HFFc6 (cell line): ENCODE measurements at regions not wholly inside any gene's neighbourhood (a gene's known extent, or its start where the extent isn't known, plus 50 kb on each side); places are given as distances from the start of the nearest gene placed in this dataset.

Source experiments
- DNase-seq: peaks from one replicate; pipeline ENCODE4 v3.0.0-alpha.2; 2018
- H3K27ac Mint-ChIP-seq: 2 replicates; pipeline ENCODE4 v1.8.0; 2020; ENCODE audit warnings: mild to moderate bottlenecking, mixed read lengths
- H3K27me3 Mint-ChIP-seq: 2 replicates; pipeline ENCODE4 v1.8.0; 2021; ENCODE audit warnings: mild to moderate bottlenecking, moderate library complexity, mixed read lengths; ENCODE audit not compliant: insufficient read depth
- H3K36me3 Mint-ChIP-seq: 2 replicates; pipeline ENCODE4 v1.8.0; 2021; ENCODE audit warnings: low read depth, mixed read lengths
- H3K4me1 Mint-ChIP-seq: 2 replicates; pipeline ENCODE4 v1.8.0; 2020; ENCODE audit warnings: low read depth, mixed read lengths
- H3K4me3 Mint-ChIP-seq: 2 replicates; pipeline ENCODE4 v1.8.0; 2020; ENCODE audit warnings: mild to moderate bottlenecking, moderate library complexity, mixed read lengths
- H3K9me3 Mint-ChIP-seq: 2 replicates; pipeline ENCODE4 v1.8.0; 2020; ENCODE audit warnings: mild to moderate bottlenecking, mixed read lengths
- CTCF ChIP-seq: fragments of 200-600 bp; sonication (generic); IDR thresholded peaks from 2 replicates; pipeline ENCODE4 v1.5.0; 2021; ENCODE audit warnings: antibody characterized with exemption, mild to moderate bottlenecking

- no peaks in the 10 kb centered on the region for H3K4me1 Mint-ChIP-seq
- H3K27me3 Mint-ChIP-seq: no peaks in the 10 kb centered on the region; the same call in 1 of the 2 replicates
- H3K9me3 Mint-ChIP-seq: no peaks in the 10 kb centered on the region; the same call in 1 of the 2 replicates
These were observed 136.0 kb upstream of the SPRY2 start for GRCh38 chr13:80476953-80477352.

GRCh38 chr13:80475718-80476117, 134.8 kb upstream of the SPRY2 start:
- no peak overlapping the region for H3K27ac Mint-ChIP-seq

More at GRCh38 chr13:80476953-80477352, 136.0 kb upstream of the SPRY2 start:
- Mint-ChIP-seq H3K27ac (no peak overlapping the region), H3K4me3 (no peak overlapping the region), H3K36me3 (no peaks in the 10 kb centered on the region)
- DNase-seq: no peak
- TF ChIP-seq CTCF: no peak

GRCh38 chr13:80473695-80474094, 132.8 kb upstream of the SPRY2 start:
- no peaks in the 10 kb centered on the region for H3K36me3 Mint-ChIP-seq
- H3K9me3 Mint-ChIP-seq: peaks cover 7% of the 10 kb centered on the region; the same call in 1 of the 2 replicates
- H3K27me3 Mint-ChIP-seq: no peaks in the 10 kb centered on the region; the same call in 1 of the 2 replicates
- H3K4me3 Mint-ChIP-seq: no peak overlapping the region
- no peak for TF ChIP-seq CTCF
- H3K27ac Mint-ChIP-seq: no peak overlapping the region
- H3K4me1 Mint-ChIP-seq: no peaks in the 10 kb centered on the region
- DNase-seq: no peak

More at GRCh38 chr13:80475718-80476117, 134.8 kb upstream of the SPRY2 start:
- no peak overlapping the region for H3K4me3 Mint-ChIP-seq
- no peaks in the 10 kb centered on the region; the same call in 1 of the 2 replicates for H3K9me3 Mint-ChIP-seq
- no peaks in the 10 kb centered on the region for H3K36me3 Mint-ChIP-seq
- no peak for TF ChIP-seq CTCF
- no peaks in the 10 kb centered on the region for H3K4me1 Mint-ChIP-seq
- H3K27me3 Mint-ChIP-seq: no peaks in the 10 kb centered on the region; the same call in 1 of the 2 replicates
- DNase-seq: no peak

DNA sequence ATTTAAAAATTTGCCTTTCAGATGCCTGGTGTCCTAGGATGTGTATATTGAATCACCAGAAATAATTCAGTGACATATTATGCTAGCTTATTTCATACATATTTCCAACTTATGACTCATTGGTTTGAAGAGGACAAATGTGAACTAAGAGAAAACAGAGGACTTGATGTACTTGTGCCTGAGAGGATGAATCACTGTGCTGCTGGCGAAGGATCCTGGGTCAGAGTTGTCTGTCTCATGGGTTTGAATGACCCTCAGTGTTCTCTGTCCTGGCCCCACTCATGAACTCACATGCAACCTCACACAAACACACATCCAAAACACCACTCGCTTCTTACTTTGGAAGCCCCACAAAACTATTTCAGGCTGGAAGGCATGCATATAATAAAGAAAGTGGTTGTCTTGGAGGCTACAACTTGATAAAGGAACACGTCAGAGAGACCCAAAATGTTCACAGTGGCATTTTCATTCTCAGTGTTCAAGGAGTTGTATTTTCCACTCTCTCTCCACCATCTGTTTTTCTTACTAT, 129.0 kb upstream of the SPRY2 start:
- TF ChIP-seq CTCF: no peak

DNA sequence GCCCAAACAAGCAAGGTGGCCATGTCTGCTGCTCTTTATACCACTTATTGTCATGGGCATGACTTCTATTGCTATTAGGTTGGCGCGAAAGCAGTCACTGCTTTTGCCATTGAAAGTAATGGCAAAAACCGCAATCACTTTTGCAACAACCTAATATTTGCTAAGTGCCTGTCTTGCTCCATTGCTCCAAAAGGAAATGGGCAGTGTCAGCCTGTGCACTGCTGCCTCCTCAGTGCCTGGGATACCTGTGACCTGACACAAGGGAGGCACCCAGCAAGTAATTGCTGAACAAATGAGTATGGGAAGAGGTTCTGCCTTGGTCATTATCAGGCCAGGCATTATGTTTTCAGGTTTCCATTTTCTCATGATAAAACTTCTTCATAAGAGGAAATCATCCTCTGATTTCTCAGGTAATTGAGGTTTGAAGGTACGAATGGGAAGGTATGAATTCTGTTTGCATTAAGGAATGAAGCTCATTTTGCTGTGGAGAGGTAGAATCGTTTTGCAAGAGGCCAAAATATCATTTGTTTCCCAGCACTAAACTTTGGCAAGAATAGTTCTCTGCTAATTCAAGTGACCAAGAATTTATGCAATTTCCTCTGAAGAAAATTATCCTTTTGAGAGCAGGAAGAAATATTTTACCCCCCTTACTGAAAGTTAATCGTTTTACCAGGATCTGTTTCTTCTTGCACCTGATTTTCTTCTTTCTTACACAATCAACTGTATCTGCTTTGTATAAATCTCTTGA, 128.4 kb upstream of the SPRY2 start:
- Mint-ChIP-seq H3K4me1 (no peaks in the 10 kb centered on the region), H3K9me3 (peaks cover 7% of the 10 kb centered on the region), H3K27ac (no peak overlapping the region), H3K27me3 (no peaks in the 10 kb centered on the region; the same call in 1 of the 2 replicates), H3K4me3 (no peak overlapping the region), H3K36me3 (no peaks in the 10 kb centered on the region)
- DNase-seq: no peak
- no peak for TF ChIP-seq CTCF

More for the DNA sequence above, 129.0 kb upstream of the SPRY2 start:
- Mint-ChIP-seq H3K4me1 (no peaks in the 10 kb centered on the region), H3K4me3 (no peak overlapping the region), H3K9me3 (peaks cover 7% of the 10 kb centered on the region; the same call in 1 of the 2 replicates), H3K27ac (no peak overlapping the region), H3K36me3 (no peaks in the 10 kb centered on the region), H3K27me3 (no peaks in the 10 kb centered on the region; the same call in 1 of the 2 replicates)
- DNase-seq: no peak
